ENCODE measurements at regions not wholly inside any gene's neighbourhood (a gene's known extent, or its start where the extent isn't known, plus 50 kb on each side); places are given as distances from the start of the nearest gene placed in this dataset.

GRCh38 chr6:67201563-67201962 is 1433.5 kb upstream of the ADGRB3 start:
- Histone ChIP-seq H3K4me3 (ENCODE audit: low read depth, low read length) (no peak overlapping the region), H3K27me3 (replicated peaks) (no peaks in the 10 kb centered on the region), H3K27ac (no peak overlapping the region), H3K36me3 (replicated peaks) (no peaks in the 10 kb centered on the region)
- DNase-seq = no peak
- in situ Hi-C loops (cut with HindIII; ENCODE audit: low pct_ligation_motif_present, low sequenced_read_pairs) = no loop called here
- TF ChIP-seq CTCF (IDR thresholded peaks at IDR 0.05; ENCODE audit: low read depth, low read length, missing control alignments) = no peak

- in situ Hi-C loops (cut with HindIII; ENCODE audit: low pct_ligation_motif_present, low sequenced_read_pairs) = no loop called here
- H3K4me3 ChIP-seq (ENCODE audit: low read depth, low read length) = no peak overlapping the region
- H3K36me3 ChIP-seq (replicated peaks) = no peaks in the 10 kb centered on the region
- TF ChIP-seq CTCF (IDR thresholded peaks at IDR 0.05; ENCODE audit: low read depth, low read length, missing control alignments) = no peak
- DNase-seq = no peak
- H3K27me3 ChIP-seq (replicated peaks) = no peaks in the 10 kb centered on the region
- H3K27ac ChIP-seq = no peak overlapping the region
Observed at GRCh38 chr6:67200626-67201403, 1434.3 kb upstream of the ADGRB3 start.

- H3K27me3 ChIP-seq (replicated peaks) = no peaks in the 10 kb centered on the region
- in situ Hi-C loops (cut with HindIII; ENCODE audit: low pct_ligation_motif_present, low sequenced_read_pairs) = no loop called here
- H3K27ac ChIP-seq = no peak overlapping the region
- DNase-seq = no peak
- H3K36me3 ChIP-seq (replicated peaks) = no peaks in the 10 kb centered on the region
- TF ChIP-seq CTCF (IDR thresholded peaks at IDR 0.05; ENCODE audit: low read depth, low read length, missing control alignments) = no peak
- H3K4me3 ChIP-seq (ENCODE audit: low read depth, low read length) = no peak overlapping the region
Observed at GRCh38 chr6:67199425-67199824, 1435.7 kb upstream of the ADGRB3 start.

- no peak overlapping the region for H3K4me3 ChIP-seq (ENCODE audit: low read depth, low read length)
- DNase-seq = no peak
- no peaks in the 10 kb centered on the region for H3K27me3 ChIP-seq (replicated peaks)
- H3K36me3 ChIP-seq (replicated peaks) = no peaks in the 10 kb centered on the region
- no peak overlapping the region for H3K27ac ChIP-seq
- no peak for TF ChIP-seq CTCF (IDR thresholded peaks at IDR 0.05; ENCODE audit: low read depth, low read length, missing control alignments)
- in situ Hi-C loops (cut with HindIII; ENCODE audit: low pct_ligation_motif_present, low sequenced_read_pairs) = no loop called here
Observed at GRCh38 chr6:67190733-67191132, 1444.3 kb upstream of the ADGRB3 start.

GRCh38 chr6:67184405-67184804 is 1450.7 kb upstream of the ADGRB3 start:
- TF ChIP-seq CTCF (IDR thresholded peaks at IDR 0.05; ENCODE audit: low read depth, low read length, missing control alignments) = no peak
- no peak for DNase-seq
- Histone ChIP-seq H3K27ac (no peak overlapping the region), H3K27me3 (replicated peaks) (no peaks in the 10 kb centered on the region), H3K4me3 (ENCODE audit: low read depth, low read length) (no peak overlapping the region), H3K36me3 (replicated peaks) (no peaks in the 10 kb centered on the region)
- in situ Hi-C loops (cut with HindIII; ENCODE audit: low pct_ligation_motif_present, low sequenced_read_pairs) = no loop called here

- no peak for TF ChIP-seq CTCF (IDR thresholded peaks at IDR 0.05; ENCODE audit: low read depth, low read length, missing control alignments)
- no peak overlapping the region for H3K27ac ChIP-seq
- no peak for DNase-seq
- H3K4me3 ChIP-seq (ENCODE audit: low read depth, low read length) = no peak overlapping the region
- H3K27me3 ChIP-seq (replicated peaks) = no peaks in the 10 kb centered on the region
- H3K36me3 ChIP-seq (replicated peaks) = no peaks in the 10 kb centered on the region
- in situ Hi-C loops (cut with HindIII; ENCODE audit: low pct_ligation_motif_present, low sequenced_read_pairs) = no loop called here
Observed at GRCh38 chr6:67175101-67175500, 1460.0 kb upstream of the ADGRB3 start.

Measured in brain microvascular endothelial cell (primary cell).